ENCODE measurements at regions not wholly inside any gene's neighbourhood (a gene's known extent, or its start where the extent isn't known, plus 50 kb on each side); places are given as distances from the start of the nearest gene placed in this dataset.
"Not testable (repeated sequence)": the region's sequence is repeated elsewhere in the genome, so short reads cannot be mapped to it uniquely, and the experiment has no call there.

- no peak for DNase-seq
Observed at GRCh38 chr3:8020047-8020841, 481.4 kb upstream of the LMCD1 start.

- DNase-seq, result no peak
Observed at GRCh38 chr3:8027954-8028353, 473.7 kb upstream of the LMCD1 start.

- DNase-seq, result no peak
Observed at GRCh38 chr3:8050283-8050682, 451.3 kb upstream of the LMCD1 start.

GRCh38 chr3:8052659-8053058 lies 449.0 kb upstream of the LMCD1 start:
- no peak for DNase-seq

GRCh38 chr3:8068135-8068534 lies 433.5 kb upstream of the LMCD1 start:
- DNase-seq, result not testable (repeated sequence)

GRCh38 chr3:8069471-8069870 lies 432.2 kb upstream of the LMCD1 start:
- DNase-seq, result no peak

- DNase-seq, result no peak
Observed at GRCh38 chr3:8070011-8070410, 431.6 kb upstream of the LMCD1 start.

- DNase-seq, result not testable (repeated sequence)
Observed at GRCh38 chr3:8074740-8075139, 426.9 kb upstream of the LMCD1 start.

GRCh38 chr3:8077126-8077525 lies 424.5 kb upstream of the LMCD1 start:
- DNase-seq, result no peak

GRCh38 chr3:8080464-8080863 lies 421.2 kb upstream of the LMCD1 start:
- DNase-seq, result no peak

- DNase-seq, result no peak
Observed at GRCh38 chr3:8085498-8085897, 416.1 kb upstream of the LMCD1 start.

GRCh38 chr3:8087951-8088350 lies 413.7 kb upstream of the LMCD1 start:
- no peak for DNase-seq

GRCh38 chr3:8094415-8094814 lies 407.2 kb upstream of the LMCD1 start:
- DNase-seq, result peak; percentile 61

GRCh38 chr3:8095724-8096123 lies 405.9 kb upstream of the LMCD1 start:
- no peak for DNase-seq

GRCh38 chr3:8097690-8098089 lies 403.9 kb upstream of the LMCD1 start:
- DNase-seq, result no peak

GRCh38 chr3:8103954-8104353 lies 397.7 kb upstream of the LMCD1 start:
- DNase-seq, result peak; percentile 41

- DNase-seq, result no peak
Observed at GRCh38 chr3:8106921-8107320, 394.7 kb upstream of the LMCD1 start.

GRCh38 chr3:8110966-8111798 lies 390.4 kb upstream of the LMCD1 start:
- DNase-seq, result peak; percentile 73

- no peak for DNase-seq
Observed at GRCh38 chr3:8112587-8112986, 389.0 kb upstream of the LMCD1 start.

- no peak for DNase-seq
Observed at GRCh38 chr3:8113626-8114025, 388.0 kb upstream of the LMCD1 start.

- no peak for DNase-seq
Observed at GRCh38 chr3:8128686-8129085, 372.9 kb upstream of the LMCD1 start.

GRCh38 chr3:8136553-8136952 lies 365.1 kb upstream of the LMCD1 start:
- no peak for DNase-seq

GRCh38 chr3:8143186-8143585 lies 358.4 kb upstream of the LMCD1 start:
- no peak for DNase-seq

GRCh38 chr3:8145661-8146060 lies 356.0 kb upstream of the LMCD1 start:
- no peak for DNase-seq
